Activated CD4-positive, alpha-beta T cell treated with anti-CD3 and anti-CD28 coated beads, Interleukin-2, amount 50 U/mL, for 16 hours (primary cell): ENCODE measurements at regions not wholly inside any gene's neighbourhood (a gene's known extent, or its start where the extent isn't known, plus 50 kb on each side); places are given as distances from the start of the nearest gene placed in this dataset.

Experiments
- DNase-seq: peaks from one replicate; pipeline ENCODE4 v3.0.0-alpha.2; 2020

- DNase-seq: no peak
These were observed 51.1 kb upstream of the BEGAIN start for GRCh38 chr14:100638211-100638855.

- no peak for DNase-seq
These were observed 52.1 kb upstream of the BEGAIN start for GRCh38 chr14:100639280-100639679.

- peak; percentile 89 for DNase-seq
These were observed 53.5 kb upstream of the BEGAIN start for GRCh38 chr14:100640471-100641273.

GRCh38 chr14:100641274-100641860 is 54.1 kb upstream of the BEGAIN start:
- DNase-seq: no peak

GRCh38 chr14:100643426-100643825 is 56.2 kb upstream of the BEGAIN start:
- no peak for DNase-seq

- DNase-seq: no peak
These were observed 57.2 kb upstream of the BEGAIN start for GRCh38 chr14:100644383-100644782.

- DNase-seq: peak; percentile 21
These were observed 57.6 kb upstream of the BEGAIN start for GRCh38 chr14:100644784-100645183.

- peak; percentile 88 for DNase-seq
These were observed 58.2 kb upstream of the BEGAIN start for GRCh38 chr14:100645196-100645981.

- DNase-seq: no peak
These were observed 58.7 kb upstream of the BEGAIN start for GRCh38 chr14:100645982-100646314.

- DNase-seq: no peak
These were observed 61.4 kb upstream of the BEGAIN start for GRCh38 chr14:100648474-100649172.

- no peak for DNase-seq
These were observed 61.9 kb upstream of the BEGAIN start for GRCh38 chr14:100649173-100649519.

- no peak for DNase-seq
These were observed 64.8 kb upstream of the BEGAIN start for GRCh38 chr14:100651999-100652508.

- no peak for DNase-seq
These were observed 65.5 kb upstream of the BEGAIN start for GRCh38 chr14:100652744-100653143.

GRCh38 chr14:100653409-100653808 is 66.2 kb upstream of the BEGAIN start:
- DNase-seq: peak; percentile 37

GRCh38 chr14:100654025-100654813 is 67.0 kb upstream of the BEGAIN start:
- no peak for DNase-seq

- DNase-seq: peak; percentile 21
These were observed 67.9 kb upstream of the BEGAIN start for GRCh38 chr14:100654814-100655740.

- DNase-seq: no peak
These were observed 68.5 kb upstream of the BEGAIN start for GRCh38 chr14:100655741-100656085.

GRCh38 chr14:100656996-100657395 is 69.7 kb upstream of the DLK1 start:
- no peak for DNase-seq

GRCh38 chr14:100657780-100658179 is 68.9 kb upstream of the DLK1 start:
- no peak for DNase-seq

GRCh38 chr14:100658181-100658886 is 68.4 kb upstream of the DLK1 start:
- no peak for DNase-seq
